HepG2 (cell line): ENCODE measurements at regions not wholly inside any gene's neighbourhood (a gene's known extent, or its start where the extent isn't known, plus 50 kb on each side); places are given as distances from the start of the nearest gene placed in this dataset.

Source experiments
- ARID4A ChIP-seq: sonication (generic); formaldehyde crosslinking; IDR thresholded peaks from 2 replicates; pipeline ENCODE4 v1.5.0; 2020; ENCODE audit warnings: mild to moderate bottlenecking, missing genetic modification reagents, borderline replicate concordance
- ATRX ChIP-seq: sonication (generic); formaldehyde crosslinking; IDR thresholded peaks from 2 replicates; pipeline ENCODE4 v1.4.0; 2020; ENCODE audit warnings: missing genetic modification reagents, borderline replicate concordance
- CSRNP1 ChIP-seq: sonication (generic); formaldehyde crosslinking; IDR thresholded peaks from 2 replicates; pipeline ENCODE4 v1.8.1; 2023; ENCODE audit warnings: mild to moderate bottlenecking, missing genetic modification reagents
- DNMT1 ChIP-seq: sonication (generic); formaldehyde crosslinking; IDR thresholded peaks from 2 replicates; pipeline ENCODE4 v1.5.1; 2020; ENCODE audit warnings: mild to moderate bottlenecking, missing genetic modification reagents
- GMEB2 ChIP-seq: IDR thresholded peaks from 2 replicates; pipeline ENCODE4 v1.6.1; 2016; ENCODE audit warnings: missing biosample characterization, missing genetic modification reagents, low read depth
- HNRNPUL1 ChIP-seq: fragments of 200-400 bp; formaldehyde crosslinking; IDR thresholded peaks from 2 replicates; pipeline ENCODE4 v1.6.1; 2017; ENCODE audit warnings: low read depth, mild to moderate bottlenecking, low read length, moderate library complexity
- KDM2A ChIP-seq: sonication (generic); formaldehyde crosslinking; IDR thresholded peaks from 2 replicates; pipeline ENCODE4 v1.4.0; 2020; ENCODE audit warnings: low read depth, missing genetic modification reagents, borderline replicate concordance
- KDM5A ChIP-seq: fragments of 200-600 bp; sonication (generic); IDR thresholded peaks from 2 replicates; pipeline ENCODE4 v1.7.0; 2018; ENCODE audit warnings: antibody characterized with exemption, mild to moderate bottlenecking, low read length, borderline replicate concordance
- NR3C1 ChIP-seq: sonication (generic); formaldehyde crosslinking; IDR thresholded peaks from 2 replicates; pipeline ENCODE4 v1.4.0; 2020; ENCODE audit warnings: missing genetic modification reagents
- PHF8 ChIP-seq: sonication (generic); formaldehyde crosslinking; IDR thresholded peaks from 2 replicates; pipeline ENCODE4 v1.5.0; 2020; ENCODE audit warnings: missing genetic modification reagents
- PLSCR1 ChIP-seq: sonication (generic); formaldehyde crosslinking; IDR thresholded peaks from 2 replicates; pipeline ENCODE4 v1.5.0; 2020; ENCODE audit warnings: missing genetic modification reagents, mild to moderate bottlenecking, borderline replicate concordance
- RBM22 ChIP-seq: fragments of 200-400 bp; formaldehyde crosslinking; optimal IDR thresholded peaks from 2 replicates; pipeline ENCODE3; 2017; ENCODE audit warnings: mild to moderate bottlenecking, low read length, moderate library complexity
- RNF219 ChIP-seq: sonication (generic); formaldehyde crosslinking; IDR thresholded peaks from 2 replicates; pipeline ENCODE4 v1.5.0; 2020; ENCODE audit warnings: mild to moderate bottlenecking, missing genetic modification reagents
- SAP130 ChIP-seq: IDR thresholded peaks from 2 replicates; pipeline ENCODE4 v1.6.1; 2016; ENCODE audit warnings: low read depth
- ZBTB26 ChIP-seq: IDR thresholded peaks from 2 replicates; pipeline ENCODE4 v1.6.1; 2016; ENCODE audit warnings: missing compliant biosample characterization, missing genetic modification reagents, borderline replicate concordance
- ZFP37 ChIP-seq: sonication (generic); formaldehyde crosslinking; IDR thresholded peaks from 2 replicates; pipeline ENCODE4 v1.4.0; 2020; ENCODE audit warnings: missing genetic modification reagents, borderline replicate concordance
- ZZZ3 ChIP-seq: sonication (generic); formaldehyde crosslinking; IDR thresholded peaks from 2 replicates; pipeline ENCODE4 v1.4.0; 2020; ENCODE audit warnings: missing genetic modification reagents, mild to moderate bottlenecking, borderline replicate concordance

GRCh38 chr1:209207701-209208286 is 375.7 kb upstream of the CAMK1G start (continued):
- TF ChIP-seq GMEB2 (CRISPR knock-in tag): no peak
- peak; percentile 49; the same call in 1 of the 2 replicates for TF ChIP-seq KDM2A (CRISPR knock-in tag)
- no peak for TF ChIP-seq ATRX (CRISPR knock-in tag)
- no peak for TF ChIP-seq DNMT1 (CRISPR knock-in tag)
- no peak for TF ChIP-seq RBM22
- TF ChIP-seq SAP130 (CRISPR knock-in tag): no peak
- TF ChIP-seq KDM5A: no peak
- TF ChIP-seq PLSCR1 (CRISPR knock-in tag): no peak
- no peak for TF ChIP-seq ZBTB26 (CRISPR knock-in tag)
- TF ChIP-seq PHF8 (CRISPR knock-in tag): no peak
- TF ChIP-seq NR3C1 (CRISPR knock-in tag): no peak
- TF ChIP-seq ARID4A: no peak
- TF ChIP-seq RNF219 (CRISPR knock-in tag): no peak
- TF ChIP-seq ZFP37 (CRISPR knock-in tag): no peak
- no peak for TF ChIP-seq ZZZ3 (CRISPR knock-in tag)
- no peak for TF ChIP-seq HNRNPUL1
- TF ChIP-seq CSRNP1 (CRISPR knock-in tag): no peak
